ENCODE measurements at regions not wholly inside any gene's neighbourhood (a gene's known extent, or its start where the extent isn't known, plus 50 kb on each side); places are given as distances from the start of the nearest gene placed in this dataset.

GRCh38 chr3:146334151-146334550, 83.2 kb upstream of the PLSCR4 start:
- no peak for TF ChIP-seq CTCF (IDR thresholded peaks at IDR 0.05)
- no peak for TF ChIP-seq EZH2 (IDR thresholded peaks at IDR 0.05; ENCODE audit: borderline replicate concordance, insufficient read depth, low read depth, low read length, poor library complexity, severe bottlenecking)

All from B cell (primary cell).